Esophagus squamous epithelium (tissue), 4 donors: ENCODE measurements at regions not wholly inside any gene's neighbourhood (a gene's known extent, or its start where the extent isn't known, plus 50 kb on each side); places are given as distances from the start of the nearest gene placed in this dataset.

Source experiments
- CTCF ChIP-seq, 6 experiments: fragments of 450-650 bp in 4 of 6; fragments of 200-600 bp in 2 of 6; sonication (generic) in 2 of 6; IDR thresholded peaks; one replicate each; pipeline ENCODE4 v1.5.1; 2016 to 2019; ENCODE audit warnings: antibody characterized with exemption in 6 of 6, mild to moderate bottlenecking in 4 of 6, moderate library complexity in 4 of 6
- POLR2A ChIP-seq, 4 donors: fragments of 450-650 bp; IDR thresholded peaks; one replicate each; pipeline ENCODE4 v1.6.1; 2017; ENCODE audit warnings: antibody characterized with exemption in 4 of 4, mild to moderate bottlenecking in 4 of 4, moderate library complexity in 3 of 4

- no peak for TF ChIP-seq CTCF (IDR thresholded peaks at IDR 0.05)
- no peak for TF ChIP-seq POLR2A (IDR thresholded peaks at IDR 0.05)
Measured at GRCh38 chr12:18907127-18907526, 169.2 kb downstream of the CAPZA3 start.
